VCaP (cell line): ENCODE measurements at regions not wholly inside any gene's neighbourhood (a gene's known extent, or its start where the extent isn't known, plus 50 kb on each side); places are given as distances from the start of the nearest gene placed in this dataset.

Experiments used
- H3K27ac ChIP-seq: fragments of 450-650 bp; 2 replicates; pipeline ENCODE4 v1.5.1; 2017
- CTCF ChIP-seq: fragments of 450-650 bp; conservative IDR thresholded peaks from 2 replicates; pipeline ENCODE4 v1.5.1; 2017; ENCODE audit warnings: mild to moderate bottlenecking, moderate library complexity

GRCh38 chr7:20839196-20839735 is 52.6 kb upstream of the SP8 start:
- no peak overlapping the region for H3K27ac ChIP-seq
- no peak for TF ChIP-seq CTCF

- no peak overlapping the region for H3K27ac ChIP-seq
- no peak for TF ChIP-seq CTCF
Observed at GRCh38 chr7:20839987-20840386, 53.3 kb upstream of the SP8 start.

- H3K27ac ChIP-seq: no peak overlapping the region
- no peak for TF ChIP-seq CTCF
Observed at GRCh38 chr7:20846791-20847190, 60.1 kb upstream of the SP8 start.

- H3K27ac ChIP-seq: no peak overlapping the region
- TF ChIP-seq CTCF: no peak
Observed at GRCh38 chr7:20858951-20859350, 72.3 kb upstream of the SP8 start.

- no peak for TF ChIP-seq CTCF
- H3K27ac ChIP-seq: no peak overlapping the region
Observed at GRCh38 chr7:20861468-20861867, 74.8 kb upstream of the SP8 start.

GRCh38 chr7:20862554-20862953 is 75.9 kb upstream of the SP8 start:
- no peak for TF ChIP-seq CTCF

GRCh38 chr7:20864221-20864620 is 77.5 kb upstream of the SP8 start:
- H3K27ac ChIP-seq: no peak overlapping the region
- TF ChIP-seq CTCF: no peak

More at GRCh38 chr7:20862554-20862953, 75.9 kb upstream of the SP8 start:
- H3K27ac ChIP-seq: no peak overlapping the region
